Naive thymus-derived CD4-positive, alpha-beta T cell (primary cell): ENCODE measurements at regions not wholly inside any gene's neighbourhood (a gene's known extent, or its start where the extent isn't known, plus 50 kb on each side); places are given as distances from the start of the nearest gene placed in this dataset.
"Not testable (repeated sequence)": the region's sequence is repeated elsewhere in the genome, so short reads cannot be mapped to it uniquely, and the experiment has no call there.

Experiments
- ATAC-seq: fragments of 150-1000 bp; cut with Tn5 transposase; 2 replicates; pipeline ENCODE4 v1.10.0; 2021; ENCODE audit warnings: mild to moderate bottlenecking, moderate library complexity
- CTCF ChIA-PET: fragments of 350-600 bp; sonication (Branson Sonifier 250); formaldehyde crosslinking; loops from one replicate; lab custom pipeline; 2021; ENCODE audit warnings: antibody characterized with exemption; lab: Charles Lee
- POLR2A ChIA-PET: fragments of 350-600 bp; sonication (Branson Sonifier 250); formaldehyde crosslinking; loops from one replicate; lab custom pipeline; 2021; ENCODE audit warnings: antibody characterized with exemption, inconsistent platforms; lab: Charles Lee
- DNase-seq, 9 donors: peaks; one replicate each; pipeline versions ENCODE4 v3.0.0 to v3.0.0-alpha.2; 2020 to 2022; ENCODE audit warnings: mixed read lengths in 1 of 9
- H3K27ac ChIP-seq: one replicate; pipeline ENCODE4 v1.7.0; 2013; ENCODE audit warnings: mild to moderate bottlenecking, low read depth, low read length, moderate library complexity
- H3K27me3 ChIP-seq, 2 donors: one replicate each; pipeline ENCODE4 v1.7.0; 2013; ENCODE audit warnings: low read length in 2 of 2, mild to moderate bottlenecking in 2 of 2, moderate library complexity in 2 of 2; ENCODE audit not compliant: control insufficient read depth in 2 of 2, insufficient read depth in 2 of 2
- H3K36me3 ChIP-seq, 3 experiments: 1 replicate in 2 of 3; 2 replicates in 1 of 3; pipeline ENCODE4 v1.7.0; 2013; ENCODE audit warnings: low read length in 3 of 3, mild to moderate bottlenecking in 3 of 3, moderate library complexity in 1 of 3; ENCODE audit not compliant: insufficient read depth in 3 of 3, control insufficient read depth in 2 of 3
- H3K4me1 ChIP-seq, 2 donors: one replicate each; pipeline ENCODE4 v1.7.0; 2013; ENCODE audit warnings: low read length in 2 of 2, mild to moderate bottlenecking in 2 of 2, moderate library complexity in 1 of 2; ENCODE audit not compliant: control insufficient read depth in 2 of 2, insufficient read depth in 2 of 2
- H3K4me3 ChIP-seq: 2 replicates; pipeline ENCODE4 v1.7.0; 2013; ENCODE audit warnings: mild to moderate bottlenecking, low read length
- H3K9me3 ChIP-seq, 3 experiments: 1 replicate in 2 of 3; 2 replicates in 1 of 3; pipeline ENCODE4 v1.7.0; 2013; ENCODE audit warnings: low read length in 3 of 3; ENCODE audit not compliant: control insufficient read depth in 2 of 3
- H3K27ac Mint-ChIP-seq, 9 donors: one replicate each; pipeline ENCODE4 v1.8.0; 2020 to 2022; ENCODE audit warnings: mixed read lengths in 9 of 9, mild to moderate bottlenecking in 8 of 9, moderate library complexity in 5 of 9, inconsistent platforms in 2 of 9
- H3K27me3 Mint-ChIP-seq, 5 donors: one replicate each; pipeline ENCODE4 v1.8.0; 2021 to 2022; ENCODE audit warnings: mixed read lengths in 5 of 5, mild to moderate bottlenecking in 1 of 5
- H3K36me3 Mint-ChIP-seq, 5 donors: one replicate each; pipeline ENCODE4 v1.8.0; 2020 to 2022; ENCODE audit warnings: mixed read lengths in 5 of 5, mild to moderate bottlenecking in 3 of 5, inconsistent platforms in 1 of 5
- H3K4me1 Mint-ChIP-seq, 7 donors: one replicate each; pipeline ENCODE4 v1.8.0; 2020 to 2022; ENCODE audit warnings: mixed read lengths in 7 of 7, mild to moderate bottlenecking in 3 of 7, inconsistent platforms in 1 of 7
- H3K4me3 Mint-ChIP-seq, 10 donors: one replicate each; pipeline ENCODE4 v1.8.0; 2020 to 2022; ENCODE audit warnings: mild to moderate bottlenecking in 10 of 10, mixed read lengths in 10 of 10, moderate library complexity in 6 of 10, inconsistent platforms in 2 of 10
- H3K9me3 Mint-ChIP-seq, 11 donors: one replicate each; pipeline ENCODE4 v1.8.0; 2020 to 2022; ENCODE audit warnings: mixed read lengths in 11 of 11, mild to moderate bottlenecking in 4 of 11, inconsistent platforms in 1 of 11, moderate library complexity in 1 of 11
- intact Hi-C, 2 donors: fragments of 100-400 bp; cut with micrococcal nuclease; formaldehyde crosslinking; loops; one replicate each; pipeline ENCODE4 v1.15.1; 2023

- DNase-seq: no peak
- Histone ChIP-seq H3K4me3 (no peak overlapping the region), H3K9me3 (no peaks in the 10 kb centered on the region), H3K27ac (no peak overlapping the region), H3K27me3 (no peaks in the 10 kb centered on the region), H3K4me1 (no peaks in the 10 kb centered on the region), H3K36me3 (no peaks in the 10 kb centered on the region)
- intact Hi-C loops: no loop called here
- Mint-ChIP-seq H3K4me1 (no peaks in the 10 kb centered on the region), H3K4me3 (no peak overlapping the region), H3K36me3 (peaks cover 0 to 6% (median 0%) of the 10 kb centered on the region in 5 donors), H3K9me3 (peaks cover 0 to 15% (median 7%) of the 10 kb centered on the region in 11 donors), H3K27me3 (peaks cover 0 to 4% (median 0%) of the 10 kb centered on the region in 5 donors), H3K27ac (no peak overlapping the region)
- no peak for ATAC-seq
- ChIA-PET CTCF (no interaction called here), POLR2A (no interaction called here)
Measured at GRCh38 chr4:127403471-127404084, 229.2 kb upstream of the INTU start.

- ATAC-seq: no peak
- no peaks in the 10 kb centered on the region for H3K9me3 ChIP-seq
- CTCF ChIA-PET: no interaction called here
- no peaks in the 10 kb centered on the region for H3K4me1 ChIP-seq
- Mint-ChIP-seq H3K27me3 (peaks cover 0 to 4% (median 0%) of the 10 kb centered on the region in 5 donors), H3K27ac (no peak overlapping the region), H3K4me1 (no peaks in the 10 kb centered on the region), H3K4me3 (no peak overlapping the region), H3K9me3 (peaks cover 0 to 21% (median 10%) of the 10 kb centered on the region in 11 donors), H3K36me3 (peaks cover 0 to 11% (median 0%) of the 10 kb centered on the region in 5 donors)
- POLR2A ChIA-PET: no interaction called here
- H3K36me3 ChIP-seq: no peaks in the 10 kb centered on the region
- intact Hi-C loops: no loop called here
- no peak for DNase-seq
- H3K4me3 ChIP-seq: no peak overlapping the region
- no peaks in the 10 kb centered on the region for H3K27me3 ChIP-seq
- no peak overlapping the region for H3K27ac ChIP-seq
Measured at GRCh38 chr4:127406187-127406586, 226.6 kb upstream of the INTU start.

- H3K27me3 ChIP-seq, ATAC-seq, H3K4me3 ChIP-seq, POLR2A ChIA-PET, H3K27ac Mint-ChIP-seq, H3K4me3 Mint-ChIP-seq, DNase-seq, H3K4me1 Mint-ChIP-seq, CTCF ChIA-PET, H3K36me3 ChIP-seq, H3K9me3 ChIP-seq, H3K27ac ChIP-seq, H3K4me1 ChIP-seq, H3K27me3 Mint-ChIP-seq, intact Hi-C loops: not testable (repeated sequence)
- Mint-ChIP-seq H3K36me3 (peaks cover 0 to 11% (median 0%) of the 10 kb centered on the region in 5 donors), H3K9me3 (peaks cover 0 to 21% (median 10%) of the 10 kb centered on the region in 11 donors)
Measured at GRCh38 chr4:127407572-127407971, 225.2 kb upstream of the INTU start.

- POLR2A ChIA-PET: no interaction called here
- H3K27me3 Mint-ChIP-seq: no peaks in the 10 kb centered on the region
- H3K4me3 Mint-ChIP-seq: no peak overlapping the region
- Histone ChIP-seq H3K36me3 (no peaks in the 10 kb centered on the region), H3K4me3 (no peak overlapping the region), H3K4me1 (no peaks in the 10 kb centered on the region), H3K9me3 (no peaks in the 10 kb centered on the region), H3K27me3 (no peaks in the 10 kb centered on the region), H3K27ac (no peak overlapping the region)
- intact Hi-C loops: no loop called here
- ATAC-seq (no peak), DNase-seq (no peak)
- CTCF ChIA-PET: no interaction called here
- H3K36me3 Mint-ChIP-seq: peaks cover 0 to 11% (median 0%) of the 10 kb centered on the region in 5 donors
- no peaks in the 10 kb centered on the region for H3K4me1 Mint-ChIP-seq
- H3K27ac Mint-ChIP-seq: no peak overlapping the region
- H3K9me3 Mint-ChIP-seq: peaks cover 0 to 21% (median 10%) of the 10 kb centered on the region in 11 donors
Measured at GRCh38 chr4:127410201-127410600, 222.6 kb upstream of the INTU start.

GRCh38 chr4:127410644-127411043 is 222.1 kb upstream of the INTU start:
- intact Hi-C loops: no loop called here
- H3K4me1 ChIP-seq: no peaks in the 10 kb centered on the region
- no peak overlapping the region for H3K27ac Mint-ChIP-seq
- no peaks in the 10 kb centered on the region for H3K9me3 ChIP-seq
- H3K4me3 Mint-ChIP-seq: no peak overlapping the region
- DNase-seq (no peak), ATAC-seq (no peak)
- H3K27me3 Mint-ChIP-seq: no peaks in the 10 kb centered on the region
- H3K36me3 Mint-ChIP-seq: peaks cover 0 to 11% (median 0%) of the 10 kb centered on the region in 5 donors
- ChIA-PET POLR2A (no interaction called here), CTCF (no interaction called here)
- H3K4me1 Mint-ChIP-seq: no peaks in the 10 kb centered on the region
- no peak overlapping the region for H3K4me3 ChIP-seq
- H3K27ac ChIP-seq: no peak overlapping the region
- H3K36me3 ChIP-seq: no peaks in the 10 kb centered on the region
- H3K27me3 ChIP-seq: no peaks in the 10 kb centered on the region
- peaks cover 0 to 21% (median 9%) of the 10 kb centered on the region in 11 donors for H3K9me3 Mint-ChIP-seq

- intact Hi-C loops: no loop called here
- no peak overlapping the region for H3K27ac ChIP-seq
- ATAC-seq (no peak), DNase-seq (no peak)
- H3K36me3 ChIP-seq: no peaks in the 10 kb centered on the region
- CTCF ChIA-PET: no interaction called here
- Mint-ChIP-seq H3K9me3 (peaks cover 0 to 3% (median 0%) of the 10 kb centered on the region in 11 donors), H3K27ac (no peak overlapping the region), H3K27me3 (no peaks in the 10 kb centered on the region), H3K4me1 (no peaks in the 10 kb centered on the region), H3K36me3 (no peaks in the 10 kb centered on the region), H3K4me3 (no peak overlapping the region)
- no peaks in the 10 kb centered on the region for H3K9me3 ChIP-seq
- no peak overlapping the region for H3K4me3 ChIP-seq
- POLR2A ChIA-PET: no interaction called here
- H3K27me3 ChIP-seq: no peaks in the 10 kb centered on the region
- H3K4me1 ChIP-seq: no peaks in the 10 kb centered on the region
Measured at GRCh38 chr4:127414951-127415606, 217.7 kb upstream of the INTU start.

GRCh38 chr4:127416115-127416514 is 216.6 kb upstream of the INTU start:
- H3K27me3 ChIP-seq: no peaks in the 10 kb centered on the region
- no peak overlapping the region for H3K27ac Mint-ChIP-seq
- no peak overlapping the region for H3K4me3 Mint-ChIP-seq
- ChIA-PET CTCF (no interaction called here), POLR2A (no interaction called here)
- intact Hi-C loops: no loop called here
- no peak overlapping the region for H3K27ac ChIP-seq
- DNase-seq: no peak
- H3K36me3 Mint-ChIP-seq: no peaks in the 10 kb centered on the region
- no peaks in the 10 kb centered on the region for H3K9me3 ChIP-seq
- peaks cover 0 to 3% (median 0%) of the 10 kb centered on the region in 11 donors for H3K9me3 Mint-ChIP-seq
- no peaks in the 10 kb centered on the region for H3K4me1 Mint-ChIP-seq
- no peaks in the 10 kb centered on the region for H3K27me3 Mint-ChIP-seq
- no peaks in the 10 kb centered on the region for H3K36me3 ChIP-seq
- no peak for ATAC-seq
- no peaks in the 10 kb centered on the region for H3K4me1 ChIP-seq
- H3K4me3 ChIP-seq: no peak overlapping the region
